ENCODE measurements at regions not wholly inside any gene's neighbourhood (a gene's known extent, or its start where the extent isn't known, plus 50 kb on each side); places are given as distances from the start of the nearest gene placed in this dataset.

DNA sequence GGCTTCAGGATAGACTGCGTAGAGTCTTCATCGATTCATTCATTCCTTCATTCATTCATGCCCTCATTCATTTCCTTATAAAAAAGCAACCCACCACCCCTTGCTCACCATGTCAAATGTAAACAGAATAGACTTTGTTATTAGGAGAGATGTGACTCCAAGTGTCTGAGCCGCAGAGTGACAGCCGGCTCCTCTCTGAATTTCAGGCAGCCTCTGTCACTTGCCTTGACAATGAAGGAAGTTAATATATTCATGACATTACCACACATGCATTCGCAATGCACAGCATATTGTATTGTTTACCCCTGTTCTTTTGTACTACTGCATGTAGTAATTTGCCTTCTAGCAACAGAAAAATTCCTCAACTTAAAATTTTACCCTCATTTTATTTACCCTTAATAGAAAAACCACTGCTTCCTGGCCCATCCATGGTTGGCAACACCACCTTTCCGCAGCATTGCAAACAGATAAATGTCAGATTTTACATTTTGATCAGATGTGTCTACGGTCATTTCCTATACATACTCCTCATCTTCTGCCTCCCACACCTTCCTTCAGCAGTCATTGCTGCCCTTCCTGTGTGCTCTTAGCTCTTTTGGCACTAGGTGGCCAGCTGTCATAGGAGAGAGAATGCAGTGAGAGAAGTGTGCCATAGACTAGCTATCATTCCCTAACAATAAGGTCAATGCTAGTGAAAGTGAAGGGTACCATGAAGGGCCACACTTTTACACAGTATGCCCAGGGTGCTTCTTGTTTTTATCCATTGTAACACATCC is 1090.8 kb downstream of the BCL11A start:
- no peaks in the 10 kb centered on the region for H3K4me1 Mint-ChIP-seq
- H3K27ac Mint-ChIP-seq: no peak overlapping the region
- no peak for DNase-seq (ENCODE audit: low spot score in 2 of 2)
- H3K4me3 Mint-ChIP-seq: no peak overlapping the region
- H3K36me3 Mint-ChIP-seq: no peaks in the 10 kb centered on the region
- peaks cover 4% of the 10 kb centered on the region for H3K9me3 Mint-ChIP-seq
- no peak for ATAC-seq

DNA sequence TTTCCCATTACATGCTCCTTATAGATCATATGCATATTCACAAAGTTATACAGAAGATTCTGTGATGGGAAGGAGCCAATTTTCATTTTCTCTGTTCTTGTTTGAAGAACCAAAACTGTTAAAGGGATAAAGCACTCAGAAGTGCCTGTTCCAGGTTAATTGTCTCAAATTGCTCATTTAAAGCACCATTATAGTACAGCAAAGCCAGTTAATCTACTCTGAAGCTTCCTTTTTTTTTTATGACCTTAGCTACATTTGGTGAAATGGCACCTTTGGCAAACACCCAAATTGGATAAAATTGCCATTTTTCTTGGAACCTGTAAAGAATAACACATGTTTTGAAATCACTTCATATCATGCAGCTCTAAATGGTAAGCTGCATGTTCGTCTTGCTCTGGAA is 1092.3 kb downstream of the BCL11A start:
- Mint-ChIP-seq H3K36me3 (no peaks in the 10 kb centered on the region), H3K4me1 (no peaks in the 10 kb centered on the region), H3K27ac (no peak overlapping the region), H3K4me3 (no peak overlapping the region), H3K9me3 (peaks cover 9% of the 10 kb centered on the region)
- DNase-seq (ENCODE audit: low spot score in 2 of 2) (no peak), ATAC-seq (no peak)

DNA sequence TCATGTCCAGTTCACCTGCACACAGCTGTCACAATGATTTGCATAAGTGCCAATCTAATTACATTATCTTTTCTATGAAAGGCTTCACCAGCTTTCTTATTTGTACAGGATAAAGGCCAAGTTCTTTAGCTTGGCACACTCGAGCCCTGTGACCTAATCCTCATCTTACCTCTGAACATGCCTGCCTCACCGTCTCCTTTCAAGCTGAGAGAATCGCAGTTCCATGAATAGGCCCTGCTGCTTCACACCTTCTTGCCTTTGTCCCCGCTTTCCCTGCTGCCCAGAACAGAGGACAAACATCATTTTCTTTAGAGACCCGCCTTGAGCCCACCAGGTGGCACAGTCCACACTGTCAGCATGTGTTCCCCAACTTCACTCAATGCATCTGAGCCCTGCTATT is 1094.7 kb downstream of the BCL11A start:
- Mint-ChIP-seq H3K9me3 (peaks cover 13% of the 10 kb centered on the region), H3K36me3 (no peaks in the 10 kb centered on the region), H3K4me3 (no peak overlapping the region), H3K4me1 (no peaks in the 10 kb centered on the region), H3K27ac (no peak overlapping the region)
- ATAC-seq: no peak
- no peak for DNase-seq (ENCODE audit: low spot score in 2 of 2)

DNA sequence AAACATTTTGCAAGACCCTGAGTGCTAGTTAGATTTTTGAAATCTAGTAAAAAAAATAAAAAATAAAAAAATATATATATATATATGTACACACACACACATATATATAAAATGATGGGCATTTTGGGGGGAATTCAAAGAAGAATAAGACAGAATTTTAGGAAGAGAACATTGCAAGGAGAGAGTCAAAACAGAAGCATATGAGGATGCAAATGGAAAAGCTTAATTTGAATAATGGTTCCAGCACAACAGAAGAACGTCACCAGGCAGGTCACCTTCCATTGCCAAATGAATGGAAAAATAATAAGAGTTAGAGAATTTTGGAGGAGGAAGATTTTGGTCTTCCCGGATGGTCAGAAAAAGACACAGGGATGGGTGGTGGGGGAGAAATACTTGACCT is 1097.2 kb downstream of the BCL11A start:
- no peak overlapping the region for H3K27ac Mint-ChIP-seq
- no peak for ATAC-seq
- peaks cover 13% of the 10 kb centered on the region for H3K9me3 Mint-ChIP-seq
- H3K4me1 Mint-ChIP-seq: no peaks in the 10 kb centered on the region
- no peaks in the 10 kb centered on the region for H3K36me3 Mint-ChIP-seq
- H3K4me3 Mint-ChIP-seq: no peak overlapping the region
- DNase-seq (ENCODE audit: low spot score in 2 of 2): no peak

DNA sequence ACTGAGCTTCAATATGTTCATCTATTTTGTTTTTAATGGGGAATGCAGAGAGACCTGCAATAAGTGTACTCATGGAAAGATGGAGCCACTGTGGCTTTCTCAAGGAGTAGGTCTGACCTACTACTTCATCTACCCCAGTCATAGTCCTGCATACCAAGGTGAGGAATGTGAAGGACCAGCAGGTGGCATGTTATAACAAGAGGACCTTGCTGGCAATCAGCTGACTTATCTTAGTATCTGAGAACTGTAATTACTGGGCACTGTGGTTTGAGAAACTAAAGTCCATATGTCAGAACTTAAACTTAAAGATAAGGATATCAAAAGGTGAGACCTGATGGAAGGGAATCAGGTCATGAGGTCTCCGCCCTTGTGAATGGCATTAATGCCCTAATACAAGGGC is 1104.2 kb downstream of the BCL11A start:
- H3K36me3 Mint-ChIP-seq: no peaks in the 10 kb centered on the region
- ATAC-seq (no peak), DNase-seq (ENCODE audit: low spot score in 2 of 2) (no peak)
- H3K9me3 Mint-ChIP-seq: peaks cover 15% of the 10 kb centered on the region
- H3K27ac Mint-ChIP-seq: no peak overlapping the region
- H3K4me3 Mint-ChIP-seq: no peak overlapping the region
- no peaks in the 10 kb centered on the region for H3K4me1 Mint-ChIP-seq

DNA sequence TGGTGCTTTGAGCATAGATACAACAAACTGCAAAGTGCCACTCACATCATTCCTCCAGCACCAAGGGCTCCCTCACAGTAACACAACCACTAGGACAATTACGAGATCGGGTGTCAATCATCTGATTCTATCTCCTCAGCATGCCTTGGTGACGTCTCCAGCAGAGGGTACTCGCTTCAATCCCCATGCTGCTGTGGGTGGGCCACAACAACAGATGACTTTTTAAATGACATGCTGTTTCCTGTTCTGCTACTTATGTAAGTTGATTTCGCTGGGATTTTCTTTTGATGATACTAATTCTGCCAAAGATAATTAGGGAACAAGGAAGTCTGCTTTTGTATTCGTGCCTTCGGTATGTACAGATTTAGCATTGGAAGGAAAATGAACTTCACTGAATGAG is 1113.0 kb downstream of the BCL11A start:
- DNase-seq (ENCODE audit: low spot score in 2 of 2): no peak
- Mint-ChIP-seq H3K4me1 (no peaks in the 10 kb centered on the region), H3K36me3 (no peaks in the 10 kb centered on the region), H3K27ac (no peak overlapping the region), H3K9me3 (peaks cover 6% of the 10 kb centered on the region), H3K4me3 (no peak overlapping the region)
- no peak for ATAC-seq

DNA sequence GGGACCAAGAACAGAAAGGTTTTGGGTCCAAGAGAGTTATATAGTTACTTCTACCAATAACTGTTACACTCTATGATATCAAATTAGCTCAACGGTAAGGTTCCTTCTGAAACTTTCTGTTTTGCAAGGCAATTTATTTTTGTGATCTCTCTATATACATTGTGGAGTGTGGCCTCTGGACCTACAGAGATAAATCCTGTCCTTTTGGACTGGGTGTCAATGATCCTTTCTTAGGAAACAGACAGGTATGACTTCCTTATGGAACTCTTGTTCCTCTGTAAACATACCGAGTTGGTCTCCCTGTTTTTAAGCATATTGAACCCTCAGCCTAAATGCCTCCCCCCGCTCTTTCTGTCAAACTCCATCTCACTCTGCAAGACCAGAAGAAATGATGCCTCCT is 1117.8 kb downstream of the BCL11A start:
- Mint-ChIP-seq H3K9me3 (peaks cover 6% of the 10 kb centered on the region), H3K27ac (no peak overlapping the region), H3K4me3 (no peak overlapping the region), H3K4me1 (no peaks in the 10 kb centered on the region), H3K36me3 (no peaks in the 10 kb centered on the region)
- DNase-seq (ENCODE audit: low spot score in 2 of 2) (no peak), ATAC-seq (no peak)

DNA sequence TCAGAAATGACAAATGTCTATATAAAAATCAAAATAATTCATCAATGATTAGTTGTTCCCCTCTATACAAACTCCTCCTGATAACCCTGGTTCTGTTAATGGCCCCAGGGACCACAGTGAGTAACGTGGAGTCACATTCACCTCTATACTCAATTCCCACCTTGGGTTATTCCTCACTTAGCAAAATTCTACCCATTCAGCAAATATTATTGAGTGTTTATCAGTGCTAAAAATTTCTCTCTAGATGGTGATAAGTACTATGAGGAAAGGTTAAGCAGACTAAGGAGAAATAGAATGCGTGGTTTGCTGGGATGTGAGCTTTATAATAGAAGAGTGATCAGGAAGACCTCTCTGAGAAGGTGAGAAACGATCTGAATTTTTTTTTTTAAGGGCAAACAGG is 1124.5 kb downstream of the BCL11A start:
- no peaks in the 10 kb centered on the region for H3K4me1 Mint-ChIP-seq
- no peaks in the 10 kb centered on the region for H3K36me3 Mint-ChIP-seq
- no peak overlapping the region for H3K27ac Mint-ChIP-seq
- peaks cover 15% of the 10 kb centered on the region for H3K9me3 Mint-ChIP-seq
- DNase-seq (ENCODE audit: low spot score in 2 of 2) (no peak), ATAC-seq (no peak)
- H3K4me3 Mint-ChIP-seq: no peak overlapping the region

DNA sequence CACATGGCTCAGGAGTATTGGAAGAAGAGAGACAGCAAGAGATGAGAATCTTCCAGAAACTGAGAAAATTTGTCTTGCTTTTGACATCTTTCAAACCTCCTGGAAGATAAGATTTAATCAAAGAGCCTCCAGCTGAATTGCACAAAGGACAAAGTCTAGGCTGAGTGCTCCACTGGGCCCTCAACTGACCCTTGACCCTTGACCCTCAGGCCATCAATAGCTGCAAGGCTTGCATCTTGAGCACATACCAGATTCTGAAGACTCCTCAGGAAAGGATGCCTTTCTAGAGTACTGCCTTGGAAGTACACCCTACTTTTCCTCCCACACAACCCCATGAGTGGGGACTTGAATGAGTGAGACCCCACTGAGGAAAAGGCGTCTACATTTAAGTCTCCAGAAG is 1125.5 kb downstream of the BCL11A start:
- DNase-seq (ENCODE audit: low spot score in 2 of 2) (no peak), ATAC-seq (no peak)
- Mint-ChIP-seq H3K4me1 (no peaks in the 10 kb centered on the region), H3K27ac (no peak overlapping the region), H3K36me3 (no peaks in the 10 kb centered on the region), H3K4me3 (no peak overlapping the region), H3K9me3 (peaks cover 18% of the 10 kb centered on the region)

DNA sequence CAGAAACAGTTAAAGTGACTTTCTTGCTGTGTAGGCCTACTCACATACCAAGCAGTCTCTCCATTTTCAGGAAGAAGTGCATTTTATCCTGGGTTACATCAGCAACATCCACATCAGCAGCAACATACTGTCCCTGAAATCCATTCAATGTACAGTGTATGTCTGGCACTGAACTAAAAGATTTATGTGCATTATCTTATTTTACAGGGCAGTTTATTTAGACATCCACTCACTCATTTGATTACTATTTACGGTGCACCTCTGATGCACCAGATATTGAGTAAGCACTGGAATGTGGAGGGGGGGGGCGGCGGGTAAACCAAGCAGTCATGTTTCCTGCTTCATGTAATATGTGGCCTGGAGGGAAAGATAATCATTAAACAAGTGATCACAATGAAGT is 1128.2 kb downstream of the BCL11A start:
- Mint-ChIP-seq H3K36me3 (no peaks in the 10 kb centered on the region), H3K4me3 (no peak overlapping the region), H3K9me3 (peaks cover 29% of the 10 kb centered on the region), H3K4me1 (no peaks in the 10 kb centered on the region), H3K27ac (no peak overlapping the region)
- ATAC-seq (no peak), DNase-seq (ENCODE audit: low spot score in 2 of 2) (no peak)

DNA sequence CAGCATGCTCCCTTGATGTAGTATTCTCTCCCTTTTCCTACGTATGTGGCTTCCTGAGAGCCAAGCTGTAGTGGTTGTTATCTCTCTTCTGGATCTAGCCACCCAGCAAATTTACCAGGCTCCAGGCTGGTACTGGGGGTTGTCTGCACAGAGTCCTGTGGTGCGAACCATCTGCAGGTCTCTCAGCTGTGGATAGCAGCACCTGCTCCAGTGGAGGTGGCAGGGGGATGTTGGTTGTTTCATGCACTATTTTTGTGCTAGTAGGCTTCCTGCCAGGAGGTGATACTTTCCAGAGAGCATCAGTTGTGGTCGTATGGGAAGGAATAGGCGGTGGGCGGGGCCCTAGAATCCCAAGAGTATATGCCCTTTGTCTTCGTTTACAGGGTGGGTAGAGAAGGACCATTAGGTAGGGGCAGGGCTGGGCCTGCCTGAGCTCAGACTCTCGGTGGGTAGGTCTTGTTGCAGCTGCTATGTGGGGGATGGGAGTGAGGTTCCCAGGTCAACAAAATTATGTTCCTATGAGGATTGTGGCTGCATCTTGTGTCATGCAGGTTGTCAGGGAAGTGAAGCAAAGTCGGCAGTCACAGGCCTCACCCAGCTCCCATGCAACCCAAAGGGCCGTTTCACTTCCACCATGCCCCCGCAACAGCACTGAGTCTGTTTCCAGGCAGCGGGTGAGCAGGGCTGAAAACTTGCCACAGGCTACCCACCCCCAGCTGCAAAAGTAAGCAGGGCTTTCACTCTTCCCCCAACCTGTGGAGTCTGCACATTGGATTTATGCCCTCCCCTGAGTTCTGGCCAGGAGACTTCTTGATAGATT is 1139.5 kb downstream of the BCL11A start:
- DNase-seq (ENCODE audit: low spot score in 2 of 2): no peak
- Mint-ChIP-seq H3K27ac (no peak overlapping the region), H3K9me3 (peaks cover 36% of the 10 kb centered on the region), H3K4me1 (no peaks in the 10 kb centered on the region), H3K36me3 (no peaks in the 10 kb centered on the region), H3K4me3 (no peak overlapping the region)
- no peak for ATAC-seq

DNA sequence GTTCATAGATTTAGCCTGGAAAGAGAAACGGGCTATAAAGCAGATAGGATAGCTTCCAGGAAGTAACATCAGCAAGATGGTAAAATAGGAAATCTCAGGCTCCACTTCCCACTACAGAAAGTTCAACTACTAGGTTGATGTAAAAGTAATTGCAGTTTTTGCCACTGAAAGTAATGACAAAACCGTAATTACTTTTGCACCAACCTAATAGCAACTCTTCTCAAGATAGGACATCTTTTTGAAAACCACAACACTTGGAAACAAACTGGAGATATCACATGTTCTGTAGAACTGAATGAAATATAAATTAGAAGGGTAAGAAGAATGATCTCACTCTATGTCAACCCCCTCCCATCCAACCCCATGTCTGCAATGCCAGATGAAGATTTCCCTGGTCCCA is 1154.3 kb downstream of the BCL11A start:
- Mint-ChIP-seq H3K4me3 (no peak overlapping the region), H3K4me1 (no peaks in the 10 kb centered on the region), H3K36me3 (no peaks in the 10 kb centered on the region), H3K9me3 (peaks cover 9% of the 10 kb centered on the region), H3K27ac (no peak overlapping the region)
- ATAC-seq: no peak
- no peak for DNase-seq (ENCODE audit: low spot score in 2 of 2)

DNA sequence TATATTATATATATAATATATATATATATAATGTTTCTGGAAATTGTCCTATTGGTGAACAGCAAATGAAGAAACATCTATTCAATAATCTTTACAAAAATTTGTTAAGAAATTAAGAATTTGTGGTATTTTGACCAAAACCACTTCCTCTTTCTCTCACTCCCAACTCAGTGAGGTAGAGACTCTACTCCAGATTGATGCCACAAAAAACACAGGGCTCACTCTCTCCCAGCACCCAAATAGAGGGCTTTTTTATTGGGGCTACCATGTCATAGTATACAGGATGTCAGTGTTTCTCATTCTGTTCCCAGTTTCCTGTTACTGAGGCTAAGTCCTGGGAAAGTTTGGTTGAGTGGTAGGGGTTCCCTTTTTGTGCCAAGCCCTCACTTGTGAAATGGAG is 1155.4 kb downstream of the BCL11A start:
- H3K4me3 Mint-ChIP-seq: no peak overlapping the region
- H3K9me3 Mint-ChIP-seq: peaks cover 9% of the 10 kb centered on the region
- ATAC-seq: no peak
- H3K36me3 Mint-ChIP-seq: no peaks in the 10 kb centered on the region
- DNase-seq (ENCODE audit: low spot score in 2 of 2): no peak
- no peak overlapping the region for H3K27ac Mint-ChIP-seq
- H3K4me1 Mint-ChIP-seq: no peaks in the 10 kb centered on the region

DNA sequence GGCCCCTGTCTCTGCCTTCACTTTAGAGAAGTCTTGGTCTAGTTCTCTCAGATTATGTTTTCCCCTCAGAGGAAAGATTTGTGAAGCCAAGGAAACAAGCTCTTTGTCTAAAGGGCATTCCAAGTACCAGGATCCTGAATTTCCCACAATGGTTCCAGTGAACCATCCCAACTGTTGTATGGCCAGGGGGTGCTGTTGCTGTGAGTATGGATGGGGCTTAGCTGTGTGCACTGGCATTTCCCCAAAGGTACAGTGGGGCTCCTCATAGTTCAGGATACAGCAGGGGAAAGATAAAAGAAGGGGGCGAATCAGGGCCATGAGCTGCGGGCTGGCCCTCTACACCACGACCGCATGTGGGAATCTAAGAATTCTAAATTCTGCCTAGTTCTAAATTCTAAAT is 1154.0 kb upstream of the FANCL start:
- Mint-ChIP-seq H3K9me3 (peaks cover 6% of the 10 kb centered on the region), H3K4me3 (no peak overlapping the region), H3K27ac (no peak overlapping the region), H3K36me3 (no peaks in the 10 kb centered on the region), H3K4me1 (no peaks in the 10 kb centered on the region)
- DNase-seq (ENCODE audit: low spot score in 2 of 2): no peak
- ATAC-seq: no peak

DNA sequence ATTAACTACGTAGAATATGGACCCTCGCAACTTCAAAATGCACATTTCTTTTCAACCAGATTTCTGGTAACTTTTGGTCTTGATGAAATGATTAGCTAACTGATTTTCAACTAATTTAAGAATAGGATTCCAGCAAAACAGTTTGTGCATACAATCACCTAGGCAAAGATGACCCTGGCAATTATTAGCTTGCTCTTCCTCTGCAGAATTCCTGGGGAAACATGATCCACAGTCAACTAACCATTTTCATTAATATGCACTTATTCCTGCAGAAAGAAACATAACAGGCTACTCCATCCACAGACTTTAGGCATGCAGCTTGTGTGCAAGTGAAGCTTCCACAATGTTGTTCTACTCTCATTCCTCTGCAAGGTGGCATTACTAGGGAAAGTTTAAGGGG is 1150.8 kb upstream of the FANCL start:
- ATAC-seq (no peak), DNase-seq (ENCODE audit: low spot score in 2 of 2) (no peak)
- Mint-ChIP-seq H3K4me1 (no peaks in the 10 kb centered on the region), H3K27ac (no peak overlapping the region), H3K4me3 (no peak overlapping the region), H3K9me3 (peaks cover 6% of the 10 kb centered on the region), H3K36me3 (no peaks in the 10 kb centered on the region)

DNA sequence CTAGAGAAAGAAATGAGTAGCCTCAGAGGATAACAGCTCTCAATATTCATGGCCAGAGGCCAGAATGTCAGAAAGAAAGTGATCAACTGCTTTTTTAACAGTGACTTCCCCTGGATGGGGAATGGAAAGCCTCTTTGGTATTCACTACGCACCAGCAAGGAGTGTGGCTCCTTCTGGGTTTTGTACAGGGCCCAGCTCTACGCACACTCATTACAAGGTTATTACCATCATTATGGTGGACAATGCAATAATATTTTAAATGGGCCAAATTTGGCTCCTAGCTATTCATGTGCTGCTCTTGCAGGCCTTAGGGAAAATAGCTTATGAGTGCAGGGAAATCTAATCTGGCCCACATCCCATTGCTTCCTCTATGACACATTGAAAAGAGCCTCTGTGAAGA is 1149.5 kb upstream of the FANCL start:
- H3K4me1 Mint-ChIP-seq: no peaks in the 10 kb centered on the region
- H3K27ac Mint-ChIP-seq: no peak overlapping the region
- H3K36me3 Mint-ChIP-seq: no peaks in the 10 kb centered on the region
- DNase-seq (ENCODE audit: low spot score in 2 of 2): no peak
- H3K9me3 Mint-ChIP-seq: peaks cover 3% of the 10 kb centered on the region
- ATAC-seq: no peak
- H3K4me3 Mint-ChIP-seq: no peak overlapping the region
